ENCODE measurements at regions not wholly inside any gene's neighbourhood (a gene's known extent, or its start where the extent isn't known, plus 50 kb on each side); places are given as distances from the start of the nearest gene placed in this dataset.

- Histone ChIP-seq H4K20me1 (ENCODE audit: insufficient read depth) (no peaks in the 10 kb centered on the region), H3K9me2 (ENCODE audit: insufficient read depth, low read length) (no peaks in the 10 kb centered on the region), H3K9ac (ENCODE audit: low read length) (no peak overlapping the region), H3K9me3 (ENCODE audit: low read length) (no peaks in the 10 kb centered on the region), H3K36me3 (ENCODE audit: insufficient read depth, low read length) (no peaks in the 10 kb centered on the region), H3K4me2 (ENCODE audit: low read length) (no peak overlapping the region), H3K27me3 (ENCODE audit: insufficient read depth, low read depth, low read length) (no peaks in the 10 kb centered on the region), H3K79me2 (replicated peaks; ENCODE audit: insufficient read depth, low read length) (no peaks in the 10 kb centered on the region), H3K4me3 (ENCODE audit: low read length) (no peak overlapping the region), H3K27ac (ENCODE audit: low read length) (no peak overlapping the region), H3F3A (ENCODE audit: insufficient read depth, low read length, poor library complexity, severe bottlenecking) (no peaks in the 10 kb centered on the region), H2AFZ (ENCODE audit: low read depth, low read length) (no peak overlapping the region)
- TF ChIP-seq CTCF (IDR thresholded peaks at IDR 0.05; ENCODE audit: poor library complexity, severe bottlenecking) = no peak
- TF ChIP-seq EZH2 (IDR thresholded peaks at IDR 0.05; ENCODE audit: borderline replicate concordance, insufficient read depth, low read length, poor library complexity, severe bottlenecking) = no peak
- no peak for TF ChIP-seq REST (IDR thresholded peaks at IDR 0.05; ENCODE audit: borderline replicate concordance)
- no peak for TF ChIP-seq MXI1 (conservative IDR thresholded peaks at IDR 0.05; ENCODE audit: poor library complexity, severe bottlenecking)
- TF ChIP-seq RAD21 (conservative IDR thresholded peaks at IDR 0.05) = no peak
- no peak for TF ChIP-seq SMC3 (conservative IDR thresholded peaks at IDR 0.05; ENCODE audit: poor library complexity)
- TF ChIP-seq TAF1 (IDR thresholded peaks at IDR 0.05; ENCODE audit: low read depth) = no peak
- no peak for TF ChIP-seq POLR2AphosphoS5 (IDR thresholded peaks at IDR 0.05)
- no peak for TF ChIP-seq EP300 (conservative IDR thresholded peaks at IDR 0.05; ENCODE audit: poor library complexity, severe bottlenecking)
Observed at GRCh38 chr6:160933256-160933655, 58.3 kb upstream of the MAP3K4 start.

GRCh38 chr6:160934157-160934556 lies 57.4 kb upstream of the MAP3K4 start:
- no peaks in the 10 kb centered on the region for H4K20me1 ChIP-seq (ENCODE audit: insufficient read depth)
- no peak overlapping the region for H3K27ac ChIP-seq (ENCODE audit: low read length)
- H3K9me2 ChIP-seq (ENCODE audit: insufficient read depth, low read length) = no peaks in the 10 kb centered on the region
- no peaks in the 10 kb centered on the region for H3K79me2 ChIP-seq (replicated peaks; ENCODE audit: insufficient read depth, low read length)
- H2AFZ ChIP-seq (ENCODE audit: low read depth, low read length) = no peak overlapping the region
- TF ChIP-seq SMC3 (conservative IDR thresholded peaks at IDR 0.05; ENCODE audit: poor library complexity) (no peak), RAD21 (conservative IDR thresholded peaks at IDR 0.05) (no peak), EZH2 (IDR thresholded peaks at IDR 0.05; ENCODE audit: borderline replicate concordance, insufficient read depth, low read length, poor library complexity, severe bottlenecking) (no peak), REST (IDR thresholded peaks at IDR 0.05; ENCODE audit: borderline replicate concordance) (no peak), CTCF (IDR thresholded peaks at IDR 0.05; ENCODE audit: poor library complexity, severe bottlenecking) (no peak), TAF1 (IDR thresholded peaks at IDR 0.05; ENCODE audit: low read depth) (no peak), POLR2AphosphoS5 (IDR thresholded peaks at IDR 0.05) (no peak), MXI1 (conservative IDR thresholded peaks at IDR 0.05; ENCODE audit: poor library complexity, severe bottlenecking) (no peak), EP300 (conservative IDR thresholded peaks at IDR 0.05; ENCODE audit: poor library complexity, severe bottlenecking) (no peak)
- no peaks in the 10 kb centered on the region for H3K9me3 ChIP-seq (ENCODE audit: low read length)
- no peak overlapping the region for H3K4me2 ChIP-seq (ENCODE audit: low read length)
- H3F3A ChIP-seq (ENCODE audit: insufficient read depth, low read length, poor library complexity, severe bottlenecking) = no peaks in the 10 kb centered on the region
- H3K9ac ChIP-seq (ENCODE audit: low read length) = no peak overlapping the region
- H3K36me3 ChIP-seq (ENCODE audit: insufficient read depth, low read length) = no peaks in the 10 kb centered on the region
- no peaks in the 10 kb centered on the region for H3K27me3 ChIP-seq (ENCODE audit: insufficient read depth, low read depth, low read length)
- no peak overlapping the region for H3K4me3 ChIP-seq (ENCODE audit: low read length)

Data from neural cell (in vitro differentiated cells).